ENCODE measurements at regions not wholly inside any gene's neighbourhood (a gene's known extent, or its start where the extent isn't known, plus 50 kb on each side); places are given as distances from the start of the nearest gene placed in this dataset.
"Not testable (repeated sequence)": the region's sequence is repeated elsewhere in the genome, so short reads cannot be mapped to it uniquely, and the experiment has no call there.

GRCh38 chr7:79548727-79549126, 95.3 kb upstream of the MAGI2 start:
- no peak for DNase-seq (ENCODE audit: low read depth)

- DNase-seq (ENCODE audit: low read depth): no peak
Measured at GRCh38 chr7:79547132-79547531, 93.7 kb upstream of the MAGI2 start.

DNA sequence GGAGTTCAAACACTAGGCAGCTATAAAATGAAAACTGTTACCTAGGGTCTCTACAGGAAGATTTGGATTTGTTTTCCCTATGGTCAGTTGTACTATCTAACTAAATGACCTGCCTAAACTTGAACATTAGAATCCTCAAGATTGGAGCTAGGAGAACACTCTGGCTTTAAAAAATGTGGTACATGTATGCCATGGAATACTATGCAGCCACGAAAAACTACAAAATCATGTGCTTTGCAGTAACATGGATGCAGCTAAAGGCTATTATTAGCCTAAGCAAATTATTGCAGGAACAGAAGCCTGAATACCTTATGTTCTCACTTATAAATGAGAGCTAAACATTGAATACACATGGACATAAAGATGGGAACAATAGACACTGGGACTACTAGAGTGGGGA, 87.1 kb upstream of the MAGI2 start:
- no peak for DNase-seq (ENCODE audit: low read depth)

DNA sequence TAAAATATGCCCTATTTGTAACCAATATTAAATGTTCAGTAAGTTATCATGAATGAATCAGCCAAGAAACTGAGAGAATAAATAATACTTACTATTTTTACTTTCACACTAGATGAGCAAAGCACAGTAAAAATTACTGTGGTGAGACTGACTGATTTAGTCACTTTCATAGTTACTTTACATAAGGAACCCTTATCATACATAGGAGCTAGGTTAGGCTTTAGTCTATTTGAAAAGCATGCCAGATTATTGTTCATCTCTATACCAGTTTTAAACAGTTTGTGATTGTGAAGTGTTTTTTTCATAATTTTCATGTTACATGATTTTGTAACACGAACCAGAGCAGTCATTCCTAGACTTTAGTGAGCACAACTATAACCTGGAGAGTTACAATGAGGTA, 80.7 kb upstream of the MAGI2 start:
- no peak for DNase-seq (ENCODE audit: low read depth)

- no peak for DNase-seq (ENCODE audit: low read depth)
Measured at GRCh38 chr7:79531905-79532664, 78.6 kb upstream of the MAGI2 start.

GRCh38 chr7:79531116-79531515, 77.6 kb upstream of the MAGI2 start:
- DNase-seq (ENCODE audit: low read depth): no peak

GRCh38 chr7:79529881-79530235, 76.4 kb upstream of the MAGI2 start:
- no peak for DNase-seq (ENCODE audit: low read depth)

DNA sequence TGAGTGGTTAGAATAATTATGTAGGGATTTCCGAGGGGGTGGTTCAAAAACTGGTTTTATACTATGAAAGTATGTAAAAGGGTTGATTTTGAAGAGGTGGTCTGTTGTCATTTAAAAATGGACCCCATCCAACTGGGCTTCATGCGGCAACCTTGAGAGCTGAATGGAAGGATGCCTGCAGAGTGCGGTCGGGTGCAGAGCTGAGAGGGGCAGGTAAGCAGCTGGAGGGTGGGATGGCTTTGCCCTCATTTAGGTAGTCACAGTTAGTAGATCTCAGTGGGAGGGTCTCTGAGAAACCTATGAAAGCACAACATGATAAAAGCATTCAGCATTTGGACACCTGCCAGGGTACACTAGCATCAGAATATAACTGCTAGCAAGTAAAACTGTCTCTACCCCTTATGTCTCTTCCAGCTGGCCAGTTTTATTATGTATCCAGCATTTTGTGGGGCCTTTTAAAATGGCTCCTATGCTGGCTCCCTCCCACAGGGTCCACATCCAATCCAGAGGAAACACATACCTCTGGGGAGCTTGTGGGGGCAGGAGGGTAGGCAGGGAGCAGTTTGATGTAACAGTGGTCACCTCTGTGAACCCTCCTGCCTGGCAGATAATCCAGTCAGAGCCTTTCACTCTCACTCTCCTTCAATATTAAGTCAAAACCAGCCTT, 75.9 kb upstream of the MAGI2 start:
- DNase-seq (ENCODE audit: low read depth): no peak

GRCh38 chr7:79528421-79528820, 75.0 kb upstream of the MAGI2 start:
- DNase-seq (ENCODE audit: low read depth): no peak

- no peak for DNase-seq (ENCODE audit: low read depth)
Measured at GRCh38 chr7:79524048-79524447, 70.6 kb upstream of the MAGI2 start.

GRCh38 chr7:79523436-79523835, 70.0 kb upstream of the MAGI2 start:
- DNase-seq (ENCODE audit: low read depth): no peak

GRCh38 chr7:79520543-79520942, 67.1 kb upstream of the MAGI2 start:
- no peak for DNase-seq (ENCODE audit: low read depth)

DNA sequence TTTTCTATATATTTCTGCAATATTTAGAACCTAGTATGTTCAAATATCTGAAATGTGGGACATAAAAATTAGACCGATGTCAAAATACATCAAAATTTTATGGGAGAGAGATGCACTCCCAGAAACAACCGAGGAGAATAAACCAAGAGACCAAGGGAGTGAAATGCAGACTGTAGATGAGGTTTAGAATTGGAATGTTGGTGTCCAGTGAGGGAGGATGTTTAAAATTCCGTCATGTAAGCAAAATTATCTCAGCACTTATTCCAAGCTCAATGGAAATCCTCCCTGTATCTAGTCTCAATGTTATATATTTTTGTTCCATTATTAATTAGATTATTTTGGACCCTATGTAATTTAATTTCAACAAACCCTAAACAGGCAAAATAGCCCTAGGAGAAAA, 61.9 kb upstream of the MAGI2 start:
- DNase-seq (ENCODE audit: low read depth): no peak

- DNase-seq (ENCODE audit: low read depth): no peak
Measured at GRCh38 chr7:79513261-79513660, 59.8 kb upstream of the MAGI2 start.

GRCh38 chr7:79512261-79512660, 58.8 kb upstream of the MAGI2 start:
- DNase-seq (ENCODE audit: low read depth): no peak

DNA sequence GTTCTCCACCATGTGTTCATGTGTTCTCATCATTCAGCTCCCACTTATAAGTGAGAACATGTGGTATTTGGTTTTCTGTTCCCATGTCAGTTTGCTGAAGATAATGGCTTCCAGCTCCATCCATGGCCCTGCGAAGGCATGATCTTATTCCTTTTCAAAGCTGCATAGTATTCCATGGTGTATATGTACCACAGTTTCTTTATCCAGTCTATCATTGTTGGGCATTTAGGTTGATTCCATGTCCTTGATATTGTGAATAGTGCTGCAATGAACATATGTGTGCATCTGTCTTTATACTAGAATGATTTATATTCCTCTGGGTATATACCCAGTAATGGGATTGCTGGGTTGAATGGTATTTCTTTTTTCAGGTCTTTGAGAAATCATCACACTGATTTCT, 57.6 kb upstream of the MAGI2 start:
- not testable (repeated sequence) for DNase-seq (ENCODE audit: low read depth)

DNA sequence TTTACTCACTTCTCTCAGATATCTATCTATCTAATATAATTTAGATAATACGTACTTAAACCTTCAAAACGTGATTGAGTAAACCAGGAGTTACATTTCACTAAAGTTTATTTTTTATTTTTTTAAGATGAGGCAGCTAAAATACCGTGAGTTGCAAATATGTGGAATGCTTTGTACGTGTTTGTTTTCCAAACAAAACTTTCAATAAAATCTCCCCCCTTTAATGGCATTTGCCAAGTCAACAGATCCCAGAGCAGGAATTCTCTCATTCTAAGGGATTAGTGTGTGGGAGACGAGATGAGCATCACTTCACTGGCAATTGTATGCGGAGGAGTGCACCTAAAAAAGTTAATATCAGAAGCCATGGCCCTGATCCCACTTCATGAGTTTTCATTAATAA, 53.7 kb upstream of the MAGI2 start:
- DNase-seq (ENCODE audit: low read depth): no peak

- DNase-seq (ENCODE audit: low read depth): no peak
Measured at GRCh38 chr7:79506481-79506880, 53.0 kb upstream of the MAGI2 start.

DNA sequence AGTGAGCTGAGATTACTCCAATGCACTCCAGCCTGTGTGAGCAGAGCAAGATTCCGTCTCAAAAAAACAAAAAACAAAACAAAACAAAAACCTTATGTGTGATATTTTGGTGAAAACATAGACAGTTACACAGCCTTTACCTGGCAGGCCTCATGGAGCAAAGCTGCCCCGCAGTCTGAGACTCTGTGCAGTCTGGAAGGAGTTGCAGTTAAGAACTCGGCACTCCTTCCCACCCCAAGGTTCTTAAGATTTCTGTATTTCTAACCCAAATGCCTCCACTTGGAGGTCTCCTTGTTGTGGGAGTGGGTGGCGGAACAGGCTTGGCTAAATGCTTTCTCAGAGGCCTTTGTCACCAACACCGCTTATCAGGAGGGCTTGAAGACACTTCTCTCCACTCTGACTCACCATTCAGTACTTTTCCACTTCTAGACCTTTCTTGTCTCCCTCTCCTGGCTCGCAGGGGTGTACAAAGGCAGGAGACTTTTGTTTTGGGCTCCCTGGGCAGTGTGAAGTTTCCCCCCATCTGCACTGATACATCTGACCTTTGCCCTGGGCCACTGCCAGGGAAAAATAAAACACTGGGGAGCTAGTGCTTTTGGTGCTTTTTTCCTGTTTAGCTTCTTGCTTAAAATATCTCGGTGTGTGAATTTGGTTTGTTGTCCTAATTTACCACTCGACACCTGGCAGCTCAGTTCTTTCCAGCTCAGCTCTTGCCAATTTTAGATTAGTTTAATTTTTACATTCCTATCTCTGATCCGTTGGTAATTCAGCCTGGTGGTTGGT, 51.3 kb upstream of the MAGI2 start:
- DNase-seq (ENCODE audit: low read depth): no peak
